Neuronal stem cell (in vitro differentiated cells): ENCODE measurements at regions not wholly inside any gene's neighbourhood (a gene's known extent, or its start where the extent isn't known, plus 50 kb on each side); places are given as distances from the start of the nearest gene placed in this dataset.

Experiments used
- DNase-seq: peaks from one replicate; pipeline ENCODE4 v3.0.0-alpha.2; 2013; ENCODE audit warnings: low spot score
- H2AFZ ChIP-seq: one replicate; pipeline ENCODE4 v1.6.1; 2013; ENCODE audit warnings: mild to moderate bottlenecking, low read length, inconsistent platforms
- H2AK5ac ChIP-seq: 2 replicates; pipeline ENCODE4 v1.6.1; 2013; ENCODE audit warnings: low read depth, mild to moderate bottlenecking, inconsistent platforms, low read length, moderate library complexity, mixed read lengths
- H2BK120ac ChIP-seq: 2 replicates; pipeline ENCODE4 v1.6.1; 2013; ENCODE audit warnings: low read depth, mild to moderate bottlenecking, inconsistent platforms, low read length, moderate library complexity, mixed read lengths
- H2BK12ac ChIP-seq: one replicate; pipeline ENCODE4 v1.6.1; 2013; ENCODE audit warnings: low read length, inconsistent platforms
- H2BK15ac ChIP-seq: 2 replicates; pipeline ENCODE4 v1.6.1; 2013; ENCODE audit warnings: mild to moderate bottlenecking, low read length, inconsistent platforms, mixed read lengths
- H2BK5ac ChIP-seq: one replicate; pipeline ENCODE4 v1.6.1; 2013; ENCODE audit warnings: inconsistent platforms, mild to moderate bottlenecking, low read length, moderate library complexity
- H3K14ac ChIP-seq: one replicate; pipeline ENCODE4 v1.6.1; 2013; ENCODE audit warnings: low read length, inconsistent platforms
- H3K18ac ChIP-seq: 2 replicates; pipeline ENCODE4 v1.6.1; 2013; ENCODE audit warnings: low read length, inconsistent platforms
- H3K23ac ChIP-seq: 2 replicates; pipeline ENCODE4 v1.6.1; 2013; ENCODE audit warnings: low read depth, mild to moderate bottlenecking, mixed read lengths, low read length, inconsistent platforms; ENCODE audit not compliant: poor library complexity
- H3K27ac ChIP-seq: replicated peaks from 3 replicates; pipeline ENCODE4 v1.5.1; 2013; ENCODE audit warnings: low read length, inconsistent platforms
- H3K27me3 ChIP-seq, 3 experiments: 2 replicates each; pipeline ENCODE4 v1.6.1; 2013; ENCODE audit warnings: low read length in 3 of 3, mild to moderate bottlenecking in 2 of 3, inconsistent platforms in 1 of 3, low read depth in 1 of 3, mixed read lengths in 1 of 3, moderate library complexity in 1 of 3; ENCODE audit not compliant: control insufficient read depth in 3 of 3, insufficient read depth in 3 of 3
- H3K36me3 ChIP-seq, 2 donors: replicated peaks in 1 of 2; 2 replicates each; pipeline ENCODE4 v1.6.1; 2013; ENCODE audit warnings: low read length in 2 of 2; ENCODE audit not compliant: control insufficient read depth in 2 of 2, insufficient read depth in 2 of 2
- H3K4ac ChIP-seq: 2 replicates; pipeline ENCODE4 v1.6.1; 2013; ENCODE audit warnings: inconsistent platforms, mild to moderate bottlenecking, low read length, moderate library complexity
- H3K4me1 ChIP-seq, 2 donors: 1 replicate in 1 of 2; 2 replicates in 1 of 2; pipeline ENCODE4 v1.6.1; 2013; ENCODE audit warnings: low read length in 2 of 2, low read depth in 1 of 2; ENCODE audit not compliant: control insufficient read depth in 2 of 2, insufficient read depth in 1 of 2
- H3K4me2 ChIP-seq: one replicate; pipeline ENCODE4 v1.6.1; 2013; ENCODE audit warnings: mild to moderate bottlenecking, low read length, inconsistent platforms; ENCODE audit not compliant: insufficient read depth, poor library complexity, severe bottlenecking
- H3K4me3 ChIP-seq, 2 donors: 2 replicates each; pipeline ENCODE4 v1.5.1; 2013; ENCODE audit warnings: low read length in 2 of 2, mild to moderate bottlenecking in 2 of 2, inconsistent platforms in 1 of 2, moderate library complexity in 1 of 2
- H3K79me1 ChIP-seq: one replicate; pipeline ENCODE4 v1.6.1; 2013; ENCODE audit warnings: low read depth, mild to moderate bottlenecking, inconsistent platforms, low read length, moderate library complexity
- H3K9ac ChIP-seq: one replicate; pipeline ENCODE4 v1.6.1; 2013; ENCODE audit warnings: mild to moderate bottlenecking, low read depth, low read length, inconsistent platforms; ENCODE audit not compliant: poor library complexity
- H3K9me3 ChIP-seq, 2 donors: replicated peaks in 1 of 2; 2 replicates each; pipeline versions ENCODE3 to v1.6.1; 2013; ENCODE audit warnings: low read length in 2 of 2, mild to moderate bottlenecking in 2 of 2, inconsistent platforms in 1 of 2, low read depth in 1 of 2, mixed read lengths in 1 of 2, moderate library complexity in 1 of 2; ENCODE audit not compliant: control insufficient read depth in 2 of 2, insufficient read depth in 1 of 2
- H4K8ac ChIP-seq: one replicate; pipeline ENCODE4 v1.6.1; 2013; ENCODE audit warnings: low read depth, mild to moderate bottlenecking, inconsistent platforms, low read length, moderate library complexity
- H4K91ac ChIP-seq: one replicate; pipeline ENCODE4 v1.6.1; 2013; ENCODE audit warnings: low read length, low read depth, mild to moderate bottlenecking, inconsistent platforms; ENCODE audit not compliant: poor library complexity
- WGBS, 2 donors: extraction: QIAGEN DNeasy Blood & Tissue Kit; methylation state at CpG; one replicate each; pipeline ENCODE4 v1.1.7; 2013; ENCODE audit warnings: missing lambda C conversion rate in 2 of 2, mixed read lengths in 1 of 2; ENCODE audit not compliant: insufficient read length in 2 of 2, insufficient replicate concordance in 1 of 2; ENCODE audit errors: extremely low coverage in 2 of 2; 5-methylcytosine and 5-hydroxymethylcytosine counted together

DNA sequence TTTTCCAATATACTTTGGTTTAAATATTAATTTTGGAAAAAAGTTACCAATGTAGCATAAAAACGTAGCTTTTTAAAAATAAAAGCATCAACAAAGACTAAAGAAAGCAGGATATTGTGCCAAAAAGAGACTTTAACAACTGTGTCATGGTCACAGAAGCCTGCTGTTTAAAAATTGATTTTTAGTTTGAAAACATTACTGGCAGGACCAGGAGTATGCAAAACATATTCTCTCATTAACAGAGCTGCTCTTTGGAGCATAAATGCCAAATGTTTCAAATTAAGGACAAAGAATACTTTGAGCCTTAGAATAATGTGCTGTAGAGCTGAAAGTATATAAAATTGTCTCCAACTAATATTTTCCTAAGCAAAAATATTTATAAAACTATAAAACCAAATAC, 279.0 kb downstream of the ARAP2 start:
- Histone ChIP-seq H2BK12ac (no peak overlapping the region), H3K79me1 (no peaks in the 10 kb centered on the region), H4K8ac (no peak overlapping the region), H2BK120ac (no peak overlapping the region), H4K91ac (no peak overlapping the region), H3K9ac (no peak overlapping the region), H3K18ac (no peak overlapping the region), H3K36me3 (no peaks in the 10 kb centered on the region), H3K9me3 (no peaks in the 10 kb centered on the region), H3K4me3 (no peak overlapping the region), H3K4ac (no peak overlapping the region), H3K4me1 (peaks cover 0 to 1% of the 10 kb centered on the region in 2 donors), H3K4me2 (no peak overlapping the region), H2BK5ac (no peak overlapping the region), H3K27ac (no peak overlapping the region), H3K27me3 (no peaks in the 10 kb centered on the region), H2AK5ac (no peak overlapping the region), H3K23ac (no peak overlapping the region), H3K14ac (no peak overlapping the region), H2AFZ (no peak overlapping the region), H2BK15ac (no peak overlapping the region)
- no peak for DNase-seq
- WGBS, 2 donors, result no CpG with 5 or more reads among the region's 1 CpG

DNA sequence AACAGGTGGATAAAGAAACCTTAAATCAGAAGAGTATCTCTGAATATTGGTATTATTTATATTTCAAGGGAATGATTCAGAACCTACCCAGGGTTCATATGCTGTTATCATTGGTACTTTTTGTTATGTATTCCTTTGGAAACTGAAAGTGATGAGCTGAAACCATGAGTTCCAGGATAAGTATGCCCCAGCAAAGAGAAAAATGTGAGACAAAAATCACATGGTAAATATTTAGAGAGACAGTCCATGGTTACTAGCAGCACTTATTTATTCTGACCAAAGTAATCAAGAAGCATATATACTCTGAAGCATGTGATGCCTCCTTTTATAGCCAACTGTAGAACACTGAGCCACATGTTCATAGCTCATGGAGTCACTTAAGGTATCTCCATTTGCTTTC, 277.7 kb downstream of the ARAP2 start:
- Histone ChIP-seq H2AK5ac (no peak overlapping the region), H2AFZ (no peak overlapping the region), H3K23ac (no peak overlapping the region), H2BK5ac (no peak overlapping the region), H3K9me3 (no peaks in the 10 kb centered on the region), H3K9ac (no peak overlapping the region), H3K36me3 (no peaks in the 10 kb centered on the region), H3K4me2 (no peak overlapping the region), H3K4me3 (no peak overlapping the region), H3K4ac (no peak overlapping the region), H3K27me3 (no peaks in the 10 kb centered on the region), H2BK12ac (no peak overlapping the region), H4K8ac (no peak overlapping the region), H2BK120ac (no peak overlapping the region), H4K91ac (no peak overlapping the region), H3K27ac (no peak overlapping the region), H3K14ac (no peak overlapping the region), H3K79me1 (no peaks in the 10 kb centered on the region), H3K18ac (no peak overlapping the region), H2BK15ac (no peak overlapping the region), H3K4me1 (peaks cover 0 to 1% of the 10 kb centered on the region in 2 donors)
- no peak for DNase-seq

DNA sequence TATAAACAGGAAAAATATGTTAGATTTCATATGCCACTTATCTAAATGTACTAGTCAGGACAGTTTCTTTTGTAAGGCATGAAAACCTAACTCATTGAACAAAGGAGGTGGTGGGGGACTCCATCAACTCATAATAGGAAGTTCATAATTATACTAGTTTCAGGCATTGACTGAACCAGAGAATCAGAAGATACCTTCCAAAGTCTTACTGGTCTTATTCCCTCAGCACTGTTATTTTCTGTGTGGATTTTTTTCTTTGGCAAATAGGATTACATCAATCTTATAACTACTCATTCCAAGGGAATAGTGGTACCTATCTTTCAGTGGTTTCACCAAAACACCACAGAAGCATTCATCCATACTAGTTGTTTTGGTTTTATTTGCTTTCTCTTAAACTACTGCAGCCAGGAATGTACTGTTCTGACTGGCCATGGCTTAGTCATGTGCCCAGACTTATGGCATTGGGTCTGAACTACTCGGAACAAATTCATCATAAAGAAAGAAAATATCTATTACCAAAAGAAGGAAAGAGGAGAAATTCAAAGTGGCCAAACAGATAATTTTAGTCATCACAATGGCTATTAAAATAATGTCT, 273.9 kb downstream of the ARAP2 start:
- H3K18ac ChIP-seq, result no peak overlapping the region
- no peak overlapping the region for H4K8ac ChIP-seq
- H3K79me1 ChIP-seq, result no peaks in the 10 kb centered on the region
- no peak overlapping the region for H3K23ac ChIP-seq
- H4K91ac ChIP-seq, result no peak overlapping the region
- H3K27ac ChIP-seq, result no peak overlapping the region
- H3K4ac ChIP-seq, result no peak overlapping the region
- no peak overlapping the region for H2BK120ac ChIP-seq
- H2BK15ac ChIP-seq, result no peak overlapping the region
- no peak overlapping the region for H3K14ac ChIP-seq
- no peaks in the 10 kb centered on the region for H3K9me3 ChIP-seq
- no peak overlapping the region for H2BK5ac ChIP-seq
- no peak overlapping the region for H3K4me3 ChIP-seq
- H3K27me3 ChIP-seq, result no peaks in the 10 kb centered on the region
- no peak overlapping the region for H3K4me2 ChIP-seq
- no peak overlapping the region for H2AK5ac ChIP-seq
- WGBS, 2 donors, result no CpG with 5 or more reads among the region's 1 CpG
- H3K9ac ChIP-seq, result no peak overlapping the region
- no peak for DNase-seq
- no peak overlapping the region for H2BK12ac ChIP-seq
- no peaks in the 10 kb centered on the region for H3K4me1 ChIP-seq
- H3K36me3 ChIP-seq, result no peaks in the 10 kb centered on the region
- no peak overlapping the region for H2AFZ ChIP-seq

DNA sequence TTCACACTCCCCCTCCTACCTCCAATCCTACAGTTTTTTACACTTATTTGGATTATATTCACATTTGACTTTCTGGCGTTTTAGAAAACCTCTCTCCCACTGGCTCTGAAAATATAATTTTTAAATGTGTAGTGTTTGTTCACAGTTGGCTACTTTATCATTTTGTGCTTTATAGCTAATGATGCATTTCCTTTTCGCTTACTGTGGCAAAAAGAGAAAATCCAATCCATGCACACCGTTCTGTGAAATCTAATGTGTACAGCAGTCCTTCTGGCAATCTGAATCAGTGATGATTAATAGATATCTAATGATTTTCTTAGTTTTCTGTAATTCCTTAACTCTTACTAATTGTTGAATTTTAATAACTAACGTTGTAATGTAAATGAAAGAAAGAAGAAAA, 271.5 kb downstream of the ARAP2 start:
- Histone ChIP-seq H2BK12ac (no peak overlapping the region), H2BK120ac (no peak overlapping the region), H3K36me3 (no peaks in the 10 kb centered on the region), H4K91ac (no peak overlapping the region), H3K9me3 (no peaks in the 10 kb centered on the region), H3K9ac (no peak overlapping the region), H3K4me2 (no peak overlapping the region), H4K8ac (no peak overlapping the region), H3K4me3 (no peak overlapping the region), H3K27ac (no peak overlapping the region), H3K79me1 (no peaks in the 10 kb centered on the region), H3K4me1 (no peaks in the 10 kb centered on the region), H3K14ac (no peak overlapping the region), H2AFZ (no peak overlapping the region), H2BK5ac (no peak overlapping the region), H2BK15ac (no peak overlapping the region), H2AK5ac (no peak overlapping the region), H3K27me3 (no peaks in the 10 kb centered on the region), H3K4ac (no peak overlapping the region), H3K18ac (no peak overlapping the region), H3K23ac (no peak overlapping the region)
- DNase-seq, result no peak
- no CpG with 5 or more reads among the region's 4 CpGs for WGBS, 2 donors
